B cell (primary cell): ENCODE measurements at regions not wholly inside any gene's neighbourhood (a gene's known extent, or its start where the extent isn't known, plus 50 kb on each side); places are given as distances from the start of the nearest gene placed in this dataset.

ENCODE experiments used
- CTCF ChIP-seq: fragments of 200-600 bp; IDR thresholded peaks from one replicate; pipeline ENCODE4 v1.8.0; 2022; ENCODE audit warnings: antibody characterized with exemption, mild to moderate bottlenecking
- EZH2 ChIP-seq: IDR thresholded peaks from 2 replicates; pipeline ENCODE4 v1.6.1; 2012; ENCODE audit warnings: borderline replicate concordance, low read depth, mild to moderate bottlenecking, moderate library complexity, low read length; ENCODE audit not compliant: insufficient read depth, poor library complexity, severe bottlenecking

GRCh38 chr4:19746377-19746776, 505.3 kb upstream of the SLIT2 start:
- TF ChIP-seq CTCF (no peak), EZH2 (no peak)
